ENCODE measurements at regions not wholly inside any gene's neighbourhood (a gene's known extent, or its start where the extent isn't known, plus 50 kb on each side); places are given as distances from the start of the nearest gene placed in this dataset.

GRCh38 chr18:42137693-42138375 is 182.8 kb downstream of the PIK3C3 start:
- no peak overlapping the region for H3K27ac Mint-ChIP-seq
- CTCF ChIA-PET = interaction anchor here (2.0 kb wide), 1 partner anchor 23 kb away, joined by 8 read pairs; no protein-coding TSS in a partner anchor
- H3K4me1 Mint-ChIP-seq (ENCODE audit: low read depth) = no peaks in the 10 kb centered on the region
- peaks cover 13% of the 10 kb centered on the region for H3K9me3 Mint-ChIP-seq
- H3K4me3 Mint-ChIP-seq = no peak overlapping the region
- DNase-seq (no peak), ATAC-seq (no peak)
- POLR2A ChIA-PET = no interaction called here
- intact Hi-C loops (cut with micrococcal nuclease) = no loop called here
- TF ChIP-seq CTCF (IDR thresholded peaks at IDR 0.05) = no peak
- peaks cover 4% of the 10 kb centered on the region for H3K27me3 Mint-ChIP-seq
- peaks cover 3% of the 10 kb centered on the region for H3K36me3 Mint-ChIP-seq (ENCODE audit: low read depth)

GRCh38 chr18:42141439-42141838 is 186.4 kb downstream of the PIK3C3 start:
- ATAC-seq = no peak
- peaks cover 3% of the 10 kb centered on the region for H3K36me3 Mint-ChIP-seq (ENCODE audit: low read depth)
- no peak for TF ChIP-seq CTCF (IDR thresholded peaks at IDR 0.05)
- H3K4me1 Mint-ChIP-seq (ENCODE audit: low read depth) = no peaks in the 10 kb centered on the region
- intact Hi-C loops (cut with micrococcal nuclease) = no loop called here
- DNase-seq = no peak
- H3K9me3 Mint-ChIP-seq = peaks cover 13% of the 10 kb centered on the region
- no peak overlapping the region for H3K27ac Mint-ChIP-seq
- CTCF ChIA-PET = interaction anchor here (0.9 to 1.0 kb wide), 2 partner anchors 16 to 27 kb away, joined by 3 read pairs; no protein-coding TSS in a partner anchor
- peaks cover 2% of the 10 kb centered on the region for H3K27me3 Mint-ChIP-seq
- POLR2A ChIA-PET = no interaction called here
- H3K4me3 Mint-ChIP-seq = no peak overlapping the region

GRCh38 chr18:42155024-42155423 is 200.0 kb downstream of the PIK3C3 start:
- Mint-ChIP-seq H3K36me3 (ENCODE audit: low read depth) (no peaks in the 10 kb centered on the region), H3K9me3 (no peaks in the 10 kb centered on the region), H3K27ac (no peak overlapping the region), H3K27me3 (no peaks in the 10 kb centered on the region), H3K4me1 (ENCODE audit: low read depth) (no peaks in the 10 kb centered on the region), H3K4me3 (no peak overlapping the region)
- DNase-seq = no peak
- CTCF ChIA-PET = no interaction called here
- intact Hi-C loops (cut with micrococcal nuclease) = no loop called here
- POLR2A ChIA-PET = no interaction called here
- no peak for TF ChIP-seq CTCF (IDR thresholded peaks at IDR 0.05)
- ATAC-seq = no peak

GRCh38 chr18:42156281-42156680 is 201.2 kb downstream of the PIK3C3 start:
- no peak overlapping the region for H3K4me3 Mint-ChIP-seq
- ChIA-PET POLR2A (no interaction called here), CTCF (no interaction called here)
- no peak overlapping the region for H3K27ac Mint-ChIP-seq
- ATAC-seq (no peak), DNase-seq (no peak)
- H3K4me1 Mint-ChIP-seq (ENCODE audit: low read depth) = no peaks in the 10 kb centered on the region
- no peaks in the 10 kb centered on the region for H3K36me3 Mint-ChIP-seq (ENCODE audit: low read depth)
- H3K27me3 Mint-ChIP-seq = no peaks in the 10 kb centered on the region
- intact Hi-C loops (cut with micrococcal nuclease) = no loop called here
- no peak for TF ChIP-seq CTCF (IDR thresholded peaks at IDR 0.05)
- no peaks in the 10 kb centered on the region for H3K9me3 Mint-ChIP-seq

GRCh38 chr18:42157420-42157819 is 202.4 kb downstream of the PIK3C3 start:
- H3K27me3 Mint-ChIP-seq = no peaks in the 10 kb centered on the region
- ChIA-PET POLR2A (no interaction called here), CTCF (no interaction called here)
- H3K36me3 Mint-ChIP-seq (ENCODE audit: low read depth) = no peaks in the 10 kb centered on the region
- no peak overlapping the region for H3K4me3 Mint-ChIP-seq
- ATAC-seq (no peak), DNase-seq (no peak)
- no peaks in the 10 kb centered on the region for H3K4me1 Mint-ChIP-seq (ENCODE audit: low read depth)
- intact Hi-C loops (cut with micrococcal nuclease) = no loop called here
- H3K9me3 Mint-ChIP-seq = no peaks in the 10 kb centered on the region
- TF ChIP-seq CTCF (IDR thresholded peaks at IDR 0.05) = no peak
- no peak overlapping the region for H3K27ac Mint-ChIP-seq

All from activated CD8-positive, alpha-beta T cell treated with anti-CD3 and anti-CD28 coated beads for 36 hours (primary cell).